ENCODE measurements at regions not wholly inside any gene's neighbourhood (a gene's known extent, or its start where the extent isn't known, plus 50 kb on each side); places are given as distances from the start of the nearest gene placed in this dataset.

DNA sequence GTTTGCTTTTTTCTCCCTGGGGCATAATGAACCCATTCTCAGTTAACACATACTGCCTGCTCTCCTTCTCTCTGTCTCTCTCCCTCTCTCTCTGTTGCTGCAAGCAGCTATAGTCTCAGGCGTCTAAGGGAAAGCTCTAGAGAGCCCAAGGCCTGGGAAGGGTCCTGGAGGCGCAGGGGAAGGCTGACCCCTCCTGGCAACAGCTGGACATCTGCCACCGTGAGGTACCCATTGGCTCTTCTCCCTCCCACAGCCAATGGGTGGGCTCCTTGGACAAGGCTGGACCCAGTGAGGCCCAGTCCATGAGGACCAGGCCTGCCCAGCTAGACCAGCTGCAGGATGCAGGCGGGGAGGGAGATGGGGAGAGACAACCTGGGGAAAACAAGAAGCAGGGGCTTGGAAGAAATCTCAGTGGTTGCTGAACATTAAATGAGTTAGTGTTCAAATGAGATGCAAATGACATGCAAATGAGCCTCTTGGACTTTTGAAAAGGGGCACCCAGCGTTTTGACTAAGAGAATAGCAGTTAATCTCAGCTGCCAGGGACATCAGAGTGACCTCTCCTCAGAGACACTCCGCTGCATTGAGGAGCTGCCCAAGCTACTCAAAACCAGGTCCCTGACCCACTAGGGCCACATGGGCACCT, 349.7 kb downstream of the BUD13 start:
- Histone ChIP-seq H3K27ac (ENCODE audit: low read depth, low read length, poor library complexity, severe bottlenecking) (no peak overlapping the region), H3K9me3 (ENCODE audit: low read length) (no peaks in the 10 kb centered on the region), H3K79me2 (ENCODE audit: insufficient read depth, low read length) (no peaks in the 10 kb centered on the region), H3K4me1 (ENCODE audit: insufficient read depth, low read length, severe bottlenecking) (no peaks in the 10 kb centered on the region), H3K36me3 (ENCODE audit: insufficient read depth, low read length) (no peaks in the 10 kb centered on the region), H3F3A (ENCODE audit: insufficient read depth, low read length) (no peaks in the 10 kb centered on the region), H3K9me2 (ENCODE audit: low read depth, low read length) (no peaks in the 10 kb centered on the region), H3K4me2 (ENCODE audit: low read length) (no peak overlapping the region), H2AFZ (ENCODE audit: low read length) (no peak overlapping the region), H3K4me3 (ENCODE audit: low read depth, low read length, poor library complexity, severe bottlenecking) (no peak overlapping the region), H4K20me1 (ENCODE audit: insufficient read depth, low read length) (no peaks in the 10 kb centered on the region), H3K9ac (ENCODE audit: low read length) (no peak overlapping the region), H3K27me3 (ENCODE audit: insufficient read depth, low read length) (no peaks in the 10 kb centered on the region)
- TF ChIP-seq, protein P1, sequence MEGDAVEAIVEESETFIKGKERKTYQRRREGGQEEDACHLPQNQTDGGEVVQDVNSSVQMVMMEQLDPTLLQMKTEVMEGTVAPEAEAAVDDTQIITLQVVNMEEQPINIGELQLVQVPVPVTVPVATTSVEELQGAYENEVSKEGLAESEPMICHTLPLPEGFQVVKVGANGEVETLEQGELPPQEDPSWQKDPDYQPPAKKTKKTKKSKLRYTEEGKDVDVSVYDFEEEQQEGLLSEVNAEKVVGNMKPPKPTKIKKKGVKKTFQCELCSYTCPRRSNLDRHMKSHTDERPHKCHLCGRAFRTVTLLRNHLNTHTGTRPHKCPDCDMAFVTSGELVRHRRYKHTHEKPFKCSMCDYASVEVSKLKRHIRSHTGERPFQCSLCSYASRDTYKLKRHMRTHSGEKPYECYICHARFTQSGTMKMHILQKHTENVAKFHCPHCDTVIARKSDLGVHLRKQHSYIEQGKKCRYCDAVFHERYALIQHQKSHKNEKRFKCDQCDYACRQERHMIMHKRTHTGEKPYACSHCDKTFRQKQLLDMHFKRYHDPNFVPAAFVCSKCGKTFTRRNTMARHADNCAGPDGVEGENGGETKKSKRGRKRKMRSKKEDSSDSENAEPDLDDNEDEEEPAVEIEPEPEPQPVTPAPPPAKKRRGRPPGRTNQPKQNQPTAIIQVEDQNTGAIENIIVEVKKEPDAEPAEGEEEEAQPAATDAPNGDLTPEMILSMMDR (IDR thresholded peaks at IDR 0.05; ENCODE audit: low read length), result no peak
- no peak for TF ChIP-seq EZH2 (IDR thresholded peaks at IDR 0.05; ENCODE audit: borderline replicate concordance, low read length)

DNA sequence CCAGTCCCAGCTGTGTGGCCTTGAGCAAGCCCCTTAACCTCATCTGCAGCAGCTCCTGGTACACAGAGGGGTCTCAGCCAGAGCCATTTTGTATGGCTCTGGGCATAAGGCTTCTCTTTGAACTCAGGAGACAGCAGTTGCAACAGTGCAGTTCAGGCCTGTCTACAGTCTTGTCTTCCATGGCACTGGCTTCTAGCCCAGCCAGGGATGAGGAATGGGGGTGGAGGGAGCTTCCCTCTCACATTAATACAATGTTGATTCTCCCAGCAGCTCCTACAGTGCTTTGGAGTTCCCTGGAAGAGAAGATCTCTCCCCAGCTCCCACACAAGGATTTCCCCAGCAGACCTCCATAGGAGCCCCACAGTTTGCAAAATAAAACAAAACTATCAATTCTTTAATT, 350.2 kb downstream of the BUD13 start:
- no peak overlapping the region for H3K4me3 ChIP-seq (ENCODE audit: low read depth, low read length, poor library complexity, severe bottlenecking)
- no peaks in the 10 kb centered on the region for H3K79me2 ChIP-seq (ENCODE audit: insufficient read depth, low read length)
- no peaks in the 10 kb centered on the region for H4K20me1 ChIP-seq (ENCODE audit: insufficient read depth, low read length)
- no peaks in the 10 kb centered on the region for H3K4me1 ChIP-seq (ENCODE audit: insufficient read depth, low read length, severe bottlenecking)
- no peak for TF ChIP-seq EZH2 (IDR thresholded peaks at IDR 0.05; ENCODE audit: borderline replicate concordance, low read length)
- TF ChIP-seq, protein P1 (IDR thresholded peaks at IDR 0.05; ENCODE audit: low read length), result no peak
- no peaks in the 10 kb centered on the region for H3K9me3 ChIP-seq (ENCODE audit: low read length)
- H3K27ac ChIP-seq (ENCODE audit: low read depth, low read length, poor library complexity, severe bottlenecking), result no peak overlapping the region
- no peaks in the 10 kb centered on the region for H3K27me3 ChIP-seq (ENCODE audit: insufficient read depth, low read length)
- H3F3A ChIP-seq (ENCODE audit: insufficient read depth, low read length), result no peaks in the 10 kb centered on the region
- H2AFZ ChIP-seq (ENCODE audit: low read length), result no peak overlapping the region
- no peaks in the 10 kb centered on the region for H3K9me2 ChIP-seq (ENCODE audit: low read depth, low read length)
- H3K36me3 ChIP-seq (ENCODE audit: insufficient read depth, low read length), result no peaks in the 10 kb centered on the region
- H3K9ac ChIP-seq (ENCODE audit: low read length), result no peak overlapping the region
- H3K4me2 ChIP-seq (ENCODE audit: low read length), result no peak overlapping the region

DNA sequence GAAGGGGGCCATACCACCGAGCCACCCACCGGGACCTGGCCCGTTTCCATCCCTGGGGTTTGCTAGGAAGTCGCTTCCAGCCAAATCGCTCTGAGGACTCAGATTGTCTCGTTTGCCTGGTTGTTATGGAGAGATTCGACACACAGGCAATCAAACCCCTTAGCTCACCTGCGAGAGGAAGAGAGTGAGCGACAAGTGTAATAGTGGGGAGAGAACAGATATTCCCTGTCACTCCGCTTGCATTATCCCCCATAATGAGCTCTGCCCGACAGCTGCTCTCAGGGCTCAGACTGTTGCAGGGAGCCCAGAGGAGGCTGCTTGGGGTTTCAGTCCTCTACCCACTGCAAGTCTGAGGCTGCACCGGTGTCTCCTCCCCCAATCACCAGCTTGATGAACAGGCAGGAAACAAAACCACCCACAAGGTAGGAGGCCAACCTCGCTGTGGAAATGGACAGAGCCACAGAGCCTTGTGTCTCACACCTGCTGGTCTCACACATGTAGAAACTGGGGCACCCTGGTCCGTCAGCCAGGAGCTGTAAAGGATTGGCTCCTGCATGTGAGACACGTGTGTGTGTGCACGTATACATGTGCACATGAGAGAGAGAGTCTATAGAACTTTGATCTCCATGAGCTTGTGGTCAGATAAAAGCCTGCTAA, 351.1 kb downstream of the BUD13 start:
- H4K20me1 ChIP-seq (ENCODE audit: insufficient read depth, low read length), result no peaks in the 10 kb centered on the region
- H3K27me3 ChIP-seq (ENCODE audit: insufficient read depth, low read length), result no peaks in the 10 kb centered on the region
- no peaks in the 10 kb centered on the region for H3K4me1 ChIP-seq (ENCODE audit: insufficient read depth, low read length, severe bottlenecking)
- no peaks in the 10 kb centered on the region for H3K79me2 ChIP-seq (ENCODE audit: insufficient read depth, low read length)
- no peak overlapping the region for H2AFZ ChIP-seq (ENCODE audit: low read length)
- H3K27ac ChIP-seq (ENCODE audit: low read depth, low read length, poor library complexity, severe bottlenecking), result no peak overlapping the region
- H3K9ac ChIP-seq (ENCODE audit: low read length), result no peak overlapping the region
- no peak for TF ChIP-seq EZH2 (IDR thresholded peaks at IDR 0.05; ENCODE audit: borderline replicate concordance, low read length)
- TF ChIP-seq, protein P1 (IDR thresholded peaks at IDR 0.05; ENCODE audit: low read length), result no peak
- no peaks in the 10 kb centered on the region for H3K9me2 ChIP-seq (ENCODE audit: low read depth, low read length)
- no peaks in the 10 kb centered on the region for H3K9me3 ChIP-seq (ENCODE audit: low read length)
- H3K4me3 ChIP-seq (ENCODE audit: low read depth, low read length, poor library complexity, severe bottlenecking), result no peak overlapping the region
- H3F3A ChIP-seq (ENCODE audit: insufficient read depth, low read length), result no peaks in the 10 kb centered on the region
- H3K36me3 ChIP-seq (ENCODE audit: insufficient read depth, low read length), result no peaks in the 10 kb centered on the region
- no peak overlapping the region for H3K4me2 ChIP-seq (ENCODE audit: low read length)

Data from OCI-LY1 (cell line).